ENCODE measurements at regions not wholly inside any gene's neighbourhood (a gene's known extent, or its start where the extent isn't known, plus 50 kb on each side); places are given as distances from the start of the nearest gene placed in this dataset.

DNA sequence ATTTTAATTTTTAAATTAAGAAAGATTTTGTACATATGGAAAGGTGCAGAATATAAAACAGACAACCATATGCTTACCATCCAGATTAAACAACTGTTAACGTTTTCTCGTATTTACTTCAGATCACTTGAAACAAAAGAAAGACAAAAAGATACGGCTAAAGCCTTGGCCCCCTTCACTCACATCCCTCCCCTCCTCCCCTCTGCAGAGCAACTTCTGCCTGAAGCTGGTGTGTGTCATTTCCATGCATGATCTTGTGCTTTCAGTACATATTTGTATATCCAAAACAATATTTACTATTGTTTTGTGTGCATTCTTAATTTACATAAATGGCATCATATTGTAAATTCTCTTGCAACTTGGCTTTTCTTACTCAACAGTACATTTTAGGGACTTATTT, 68.5 kb upstream of the ANKRD1 start:
- Histone ChIP-seq H3K4me3 (no peak overlapping the region), H3K27ac (no peak overlapping the region), H3K4me1 (peaks cover 0 to 5% (median 0%) of the 10 kb centered on the region in 6 donors), H3K27me3 (replicated peaks in 1 of 7) (no peaks in the 10 kb centered on the region), H3K36me3 (no peaks in the 10 kb centered on the region), H3K9me3 (no peaks in the 10 kb centered on the region)
- TF ChIP-seq POLR2A (IDR thresholded peaks at IDR 0.05) (no peak), POLR2AphosphoS5 (IDR thresholded peaks at IDR 0.05) (no peak)
- TF ChIP-seq, protein P1, sequence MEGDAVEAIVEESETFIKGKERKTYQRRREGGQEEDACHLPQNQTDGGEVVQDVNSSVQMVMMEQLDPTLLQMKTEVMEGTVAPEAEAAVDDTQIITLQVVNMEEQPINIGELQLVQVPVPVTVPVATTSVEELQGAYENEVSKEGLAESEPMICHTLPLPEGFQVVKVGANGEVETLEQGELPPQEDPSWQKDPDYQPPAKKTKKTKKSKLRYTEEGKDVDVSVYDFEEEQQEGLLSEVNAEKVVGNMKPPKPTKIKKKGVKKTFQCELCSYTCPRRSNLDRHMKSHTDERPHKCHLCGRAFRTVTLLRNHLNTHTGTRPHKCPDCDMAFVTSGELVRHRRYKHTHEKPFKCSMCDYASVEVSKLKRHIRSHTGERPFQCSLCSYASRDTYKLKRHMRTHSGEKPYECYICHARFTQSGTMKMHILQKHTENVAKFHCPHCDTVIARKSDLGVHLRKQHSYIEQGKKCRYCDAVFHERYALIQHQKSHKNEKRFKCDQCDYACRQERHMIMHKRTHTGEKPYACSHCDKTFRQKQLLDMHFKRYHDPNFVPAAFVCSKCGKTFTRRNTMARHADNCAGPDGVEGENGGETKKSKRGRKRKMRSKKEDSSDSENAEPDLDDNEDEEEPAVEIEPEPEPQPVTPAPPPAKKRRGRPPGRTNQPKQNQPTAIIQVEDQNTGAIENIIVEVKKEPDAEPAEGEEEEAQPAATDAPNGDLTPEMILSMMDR (IDR thresholded peaks at IDR 0.05 in 8 of 11, conservative IDR thresholded peaks at IDR 0.05 in 3 of 11) = no peak
- intact Hi-C loops (cut with DNase I; ENCODE audit: low total_unique reads) = no loop called here
- 81 to 95% (median 89%) methylated on average over 3 of the region's 3 CpGs for WGBS, 5 donors
- DNase-seq = no peak

DNA sequence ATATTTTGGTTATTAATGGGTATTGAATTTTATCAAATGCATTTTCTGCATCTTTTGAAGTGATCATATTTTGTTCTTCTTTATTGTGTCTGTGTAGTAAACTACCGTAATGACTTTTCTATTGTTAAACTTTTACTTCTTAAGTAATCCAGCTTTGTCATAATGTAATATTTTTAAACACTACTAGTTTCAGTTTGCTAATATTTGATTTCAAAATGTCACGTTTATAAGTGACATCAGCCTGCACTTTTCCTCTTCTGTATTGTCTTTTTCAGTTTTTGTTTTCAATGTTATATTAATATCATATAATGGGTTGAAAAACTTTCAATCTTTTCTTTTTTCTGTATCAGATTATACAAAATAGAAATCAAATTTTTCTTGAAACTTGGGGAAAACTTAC, 71.6 kb upstream of the ANKRD1 start:
- intact Hi-C loops (cut with DNase I; ENCODE audit: low total_unique reads) = no loop called here
- Histone ChIP-seq H3K9me3 (no peaks in the 10 kb centered on the region), H3K4me1 (peaks cover 0 to 5% (median 0%) of the 10 kb centered on the region in 6 donors), H3K4me3 (no peak overlapping the region), H3K27me3 (replicated peaks in 1 of 7) (no peaks in the 10 kb centered on the region), H3K27ac (no peak overlapping the region), H3K36me3 (no peaks in the 10 kb centered on the region)
- WGBS, 5 donors = 51 to 63% (median 54%) methylated on average over 2 of the region's 2 CpGs
- TF ChIP-seq POLR2A (IDR thresholded peaks at IDR 0.05) (no peak), POLR2AphosphoS5 (IDR thresholded peaks at IDR 0.05) (no peak)
- TF ChIP-seq, protein P1 (IDR thresholded peaks at IDR 0.05 in 8 of 11, conservative IDR thresholded peaks at IDR 0.05 in 3 of 11) = no peak
- DNase-seq = no peak

DNA sequence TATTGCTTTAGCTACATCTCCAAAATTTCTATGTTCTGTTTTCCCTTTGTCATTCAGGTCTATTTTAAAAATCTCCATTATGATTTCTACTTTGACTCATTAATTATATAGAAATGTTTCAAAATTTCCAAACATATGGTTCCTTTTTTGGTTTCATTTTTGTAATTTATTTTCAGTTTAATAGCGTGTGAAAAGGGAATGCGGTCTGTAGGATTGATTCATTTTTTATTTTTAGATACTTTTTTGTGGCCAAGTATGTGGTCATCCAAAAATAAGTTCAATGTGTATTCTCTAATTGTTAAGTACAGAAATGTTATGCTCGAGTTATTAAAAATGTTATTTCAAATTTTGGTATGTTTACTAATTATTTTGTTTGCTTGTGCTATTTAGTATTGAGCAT, 72.5 kb upstream of the ANKRD1 start:
- H3K36me3 ChIP-seq = no peaks in the 10 kb centered on the region
- no peak overlapping the region for H3K27ac ChIP-seq
- no peak overlapping the region for H3K4me3 ChIP-seq
- peaks cover 0 to 5% (median 0%) of the 10 kb centered on the region in 6 donors for H3K4me1 ChIP-seq
- no peaks in the 10 kb centered on the region for H3K27me3 ChIP-seq (replicated peaks in 1 of 7)
- no peaks in the 10 kb centered on the region for H3K9me3 ChIP-seq
- DNase-seq = no peak
- intact Hi-C loops (cut with DNase I; ENCODE audit: low total_unique reads) = no loop called here
- 48 to 58% (median 51%) methylated on average over 3 of the region's 3 CpGs for WGBS, 5 donors
- TF ChIP-seq, protein P1 (IDR thresholded peaks at IDR 0.05 in 8 of 11, conservative IDR thresholded peaks at IDR 0.05 in 3 of 11) = no peak
- TF ChIP-seq POLR2A (IDR thresholded peaks at IDR 0.05) (no peak), POLR2AphosphoS5 (IDR thresholded peaks at IDR 0.05) (no peak)

DNA sequence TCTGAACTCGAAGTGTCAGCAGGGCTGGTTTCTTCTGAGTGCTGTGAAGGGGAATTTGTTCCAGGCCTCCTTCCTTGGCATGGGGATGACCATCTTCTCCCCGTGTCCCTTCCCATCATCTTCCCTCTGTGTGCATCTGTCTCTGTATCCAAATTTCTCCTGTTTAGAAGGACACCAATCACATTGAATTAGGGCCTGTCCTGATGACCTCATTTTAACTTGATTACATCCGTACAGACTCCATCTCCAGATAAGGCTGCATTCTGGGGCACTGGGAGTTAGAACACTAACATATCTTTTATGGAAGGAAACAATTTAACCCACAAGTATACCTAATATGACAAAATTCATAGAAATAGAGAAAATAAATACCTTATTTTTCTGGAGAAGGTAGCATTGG, 76.8 kb upstream of the ANKRD1 start:
- TF ChIP-seq POLR2A (IDR thresholded peaks at IDR 0.05) (no peak), POLR2AphosphoS5 (IDR thresholded peaks at IDR 0.05) (no peak)
- TF ChIP-seq, protein P1 (IDR thresholded peaks at IDR 0.05 in 8 of 11, conservative IDR thresholded peaks at IDR 0.05 in 3 of 11) = no peak
- Histone ChIP-seq H3K4me3 (no peak overlapping the region), H3K9me3 (no peaks in the 10 kb centered on the region), H3K4me1 (peaks cover 0 to 17% (median 7%) of the 10 kb centered on the region in 6 donors), H3K27ac (no peak overlapping the region), H3K36me3 (no peaks in the 10 kb centered on the region), H3K27me3 (replicated peaks in 1 of 7) (no peaks in the 10 kb centered on the region)
- intact Hi-C loops (cut with DNase I; ENCODE audit: low total_unique reads) = no loop called here
- WGBS, 5 donors = 81 to 92% (median 86%) methylated on average over 3 of the region's 3 CpGs
- DNase-seq = no peak
